ENCODE measurements at regions not wholly inside any gene's neighbourhood (a gene's known extent, or its start where the extent isn't known, plus 50 kb on each side); places are given as distances from the start of the nearest gene placed in this dataset.

DNA sequence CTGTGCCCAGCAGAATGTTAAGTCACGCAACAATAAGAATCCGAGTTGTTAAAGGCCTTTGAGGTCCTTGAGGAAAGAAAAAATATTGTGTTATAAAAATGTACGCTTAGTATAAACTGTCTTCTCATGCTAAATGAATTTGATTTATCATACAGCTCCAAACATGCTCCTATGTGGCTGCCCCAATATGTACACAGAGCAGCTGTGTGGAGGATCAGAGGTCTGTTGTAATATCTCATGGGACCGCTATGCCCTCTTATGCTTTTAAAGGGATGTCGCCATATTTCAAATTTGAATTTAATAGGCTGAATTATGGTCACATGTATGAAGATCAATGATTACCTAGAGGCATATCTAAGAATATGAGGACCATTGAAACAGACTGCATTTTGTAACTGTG, 90.2 kb downstream of the SLC5A7 start:
- ATAC-seq, result no peak
- H3K27ac ChIP-seq, result no peak overlapping the region
- H3K9me3 ChIP-seq, result no peaks in the 10 kb centered on the region
- no peaks in the 10 kb centered on the region for H3K4me1 ChIP-seq
- H3K4me3 ChIP-seq, result no peak overlapping the region
- H3K27me3 ChIP-seq, result no peaks in the 10 kb centered on the region
- TF ChIP-seq, protein P1, sequence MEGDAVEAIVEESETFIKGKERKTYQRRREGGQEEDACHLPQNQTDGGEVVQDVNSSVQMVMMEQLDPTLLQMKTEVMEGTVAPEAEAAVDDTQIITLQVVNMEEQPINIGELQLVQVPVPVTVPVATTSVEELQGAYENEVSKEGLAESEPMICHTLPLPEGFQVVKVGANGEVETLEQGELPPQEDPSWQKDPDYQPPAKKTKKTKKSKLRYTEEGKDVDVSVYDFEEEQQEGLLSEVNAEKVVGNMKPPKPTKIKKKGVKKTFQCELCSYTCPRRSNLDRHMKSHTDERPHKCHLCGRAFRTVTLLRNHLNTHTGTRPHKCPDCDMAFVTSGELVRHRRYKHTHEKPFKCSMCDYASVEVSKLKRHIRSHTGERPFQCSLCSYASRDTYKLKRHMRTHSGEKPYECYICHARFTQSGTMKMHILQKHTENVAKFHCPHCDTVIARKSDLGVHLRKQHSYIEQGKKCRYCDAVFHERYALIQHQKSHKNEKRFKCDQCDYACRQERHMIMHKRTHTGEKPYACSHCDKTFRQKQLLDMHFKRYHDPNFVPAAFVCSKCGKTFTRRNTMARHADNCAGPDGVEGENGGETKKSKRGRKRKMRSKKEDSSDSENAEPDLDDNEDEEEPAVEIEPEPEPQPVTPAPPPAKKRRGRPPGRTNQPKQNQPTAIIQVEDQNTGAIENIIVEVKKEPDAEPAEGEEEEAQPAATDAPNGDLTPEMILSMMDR (IDR thresholded peaks at IDR 0.05), result no peak
- H3K36me3 ChIP-seq, result no peaks in the 10 kb centered on the region
- no peak for DNase-seq
- intact Hi-C loops (cut with DNase I), result no loop called here

DNA sequence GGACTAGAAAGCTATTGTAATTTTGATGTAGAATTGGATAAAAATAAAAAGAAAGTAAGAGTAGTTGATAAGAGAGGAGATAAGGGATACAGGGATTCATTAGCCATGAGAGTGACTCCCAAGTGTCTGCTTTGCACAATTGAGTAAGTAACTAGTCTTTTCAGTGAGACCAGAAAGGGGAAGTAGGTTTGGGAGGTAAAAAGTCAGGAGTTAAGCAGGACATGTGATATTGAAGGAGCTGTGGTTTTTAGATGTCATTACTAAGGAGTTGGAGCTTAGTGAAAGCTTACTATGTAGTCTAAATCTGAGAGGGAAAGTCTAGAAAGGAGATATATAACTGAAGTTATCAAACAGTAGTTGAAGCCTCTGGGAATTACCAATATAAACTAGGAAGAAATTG, 93.4 kb downstream of the SLC5A7 start:
- Histone ChIP-seq H3K4me1 (no peaks in the 10 kb centered on the region), H3K9me3 (no peaks in the 10 kb centered on the region)

GRCh38 chr2:108080177-108080576, 93.9 kb downstream of the SLC5A7 start:
- Histone ChIP-seq H3K4me1 (no peaks in the 10 kb centered on the region), H3K27ac (no peak overlapping the region), H3K4me3 (no peak overlapping the region), H3K36me3 (no peaks in the 10 kb centered on the region), H3K27me3 (peaks cover 5% of the 10 kb centered on the region), H3K9me3 (no peaks in the 10 kb centered on the region)
- DNase-seq (no peak), ATAC-seq (no peak)
- TF ChIP-seq, protein P1 (IDR thresholded peaks at IDR 0.05), result no peak
- intact Hi-C loops (cut with DNase I), result no loop called here

More for the DNA sequence above, 93.4 kb downstream of the SLC5A7 start:
- peak; percentile 57 for ATAC-seq
- intact Hi-C loops (cut with DNase I), result no loop called here
- Histone ChIP-seq H3K27me3 (peaks cover 5% of the 10 kb centered on the region), H3K27ac (no peak overlapping the region), H3K36me3 (no peaks in the 10 kb centered on the region), H3K4me3 (no peak overlapping the region)
- TF ChIP-seq, protein P1 (IDR thresholded peaks at IDR 0.05), result no peak
- no peak for DNase-seq

DNA sequence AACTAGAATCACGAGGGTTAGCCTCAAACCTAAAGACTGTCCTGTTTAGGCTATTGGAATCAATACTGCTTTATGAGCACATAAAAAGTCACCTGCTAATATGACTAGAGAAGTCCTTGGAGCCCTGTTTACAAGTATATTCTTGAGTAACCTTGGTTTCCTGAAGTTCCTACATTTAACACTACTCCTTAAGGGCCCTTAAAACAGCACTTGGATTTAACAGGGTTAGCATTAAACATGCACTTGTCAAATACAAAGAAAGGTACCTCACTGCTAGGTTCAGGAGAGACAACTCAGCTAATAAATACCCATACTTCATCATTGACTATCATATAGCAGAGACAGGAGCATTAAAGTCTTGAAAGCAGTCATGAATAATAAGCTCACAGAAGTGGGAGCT, 96.7 kb downstream of the SLC5A7 start:
- Histone ChIP-seq H3K27ac (no peak overlapping the region), H3K4me1 (no peaks in the 10 kb centered on the region), H3K36me3 (no peaks in the 10 kb centered on the region), H3K27me3 (peaks cover 5% of the 10 kb centered on the region), H3K4me3 (no peak overlapping the region), H3K9me3 (no peaks in the 10 kb centered on the region)
- TF ChIP-seq, protein P1 (IDR thresholded peaks at IDR 0.05), result no peak
- DNase-seq (no peak), ATAC-seq (peak; percentile 75)
- intact Hi-C loops (cut with DNase I), result no loop called here

- no peak for ATAC-seq
- Histone ChIP-seq H3K27ac (no peak overlapping the region), H3K4me1 (no peaks in the 10 kb centered on the region), H3K36me3 (no peaks in the 10 kb centered on the region), H3K27me3 (peaks cover 5% of the 10 kb centered on the region), H3K4me3 (no peak overlapping the region), H3K9me3 (no peaks in the 10 kb centered on the region)
- intact Hi-C loops (cut with DNase I), result no loop called here
- no peak for DNase-seq
- TF ChIP-seq, protein P1 (IDR thresholded peaks at IDR 0.05), result no peak
Measured at GRCh38 chr2:108084311-108084710, 98.0 kb downstream of the SLC5A7 start.

DNA sequence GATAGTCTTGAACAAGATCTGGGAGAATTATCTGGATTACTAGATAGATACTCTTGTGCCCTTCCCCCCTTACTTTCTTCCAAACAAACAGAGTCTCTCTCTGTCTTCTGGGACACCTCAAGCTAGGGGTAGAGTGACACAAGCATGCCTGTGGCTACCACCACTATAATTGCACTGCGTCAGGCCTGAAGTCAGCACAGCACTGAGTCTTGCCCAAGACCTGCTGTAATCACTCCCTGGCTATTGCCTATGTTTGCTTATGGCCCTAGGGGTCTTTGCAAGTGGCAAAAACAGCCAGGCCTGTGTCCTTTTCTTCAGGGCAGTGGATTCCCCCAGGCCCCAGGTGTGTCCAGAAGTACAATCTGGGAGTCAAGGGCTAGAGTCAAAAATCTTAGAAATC, 106.6 kb downstream of the SLC5A7 start:
- H3K27me3 ChIP-seq, result no peaks in the 10 kb centered on the region
- H3K9me3 ChIP-seq, result no peaks in the 10 kb centered on the region
- DNase-seq (no peak), ATAC-seq (peak; percentile 10)
- H3K27ac ChIP-seq, result no peak overlapping the region
- H3K4me3 ChIP-seq, result no peak overlapping the region
- intact Hi-C loops (cut with DNase I), result no loop called here
- no peaks in the 10 kb centered on the region for H3K36me3 ChIP-seq
- H3K4me1 ChIP-seq, result no peaks in the 10 kb centered on the region
- TF ChIP-seq, protein P1 (IDR thresholded peaks at IDR 0.05), result no peak
